ENCODE measurements at regions not wholly inside any gene's neighbourhood (a gene's known extent, or its start where the extent isn't known, plus 50 kb on each side); places are given as distances from the start of the nearest gene placed in this dataset.

DNA sequence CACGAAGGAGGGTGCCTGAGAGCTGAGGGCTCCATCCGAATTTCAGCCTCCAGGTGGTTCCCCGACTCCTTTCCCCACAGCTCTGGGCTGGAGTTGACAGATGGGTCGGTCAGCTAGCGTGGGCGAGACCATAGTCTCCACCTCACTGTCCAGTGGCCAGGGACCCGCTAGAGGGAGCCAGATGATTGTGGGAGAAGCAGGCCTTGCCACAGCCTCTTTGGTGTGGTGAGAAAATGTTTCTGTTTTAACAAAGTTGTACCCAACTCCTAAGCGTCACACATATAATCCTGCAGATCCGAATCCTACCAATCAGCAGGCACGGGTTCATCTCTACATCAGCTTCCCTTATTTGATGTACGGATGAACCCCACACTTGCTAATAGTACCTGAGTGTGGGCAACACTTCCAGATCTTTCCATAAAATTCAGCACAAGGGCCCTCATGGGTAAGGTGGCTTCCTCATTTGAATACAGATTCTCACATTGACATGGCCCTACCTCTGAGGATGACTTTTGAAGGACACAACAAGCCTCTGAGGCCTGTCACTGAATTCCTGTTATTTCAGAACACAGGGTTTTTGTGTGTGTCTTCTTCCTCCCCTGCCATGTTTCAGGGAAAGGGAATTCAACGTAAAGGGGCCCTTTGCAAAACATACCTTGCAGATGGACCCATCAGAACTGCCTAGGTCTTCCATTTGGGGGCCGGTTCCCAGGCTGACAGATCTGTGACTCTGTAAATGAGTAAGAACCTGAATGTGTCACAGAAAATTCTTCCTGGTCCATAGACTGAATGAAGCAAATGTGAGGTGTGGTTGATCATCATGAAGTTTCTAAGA, 103.2 kb upstream of the DUSP22 start (continued):
- TF ChIP-seq, protein P1, sequence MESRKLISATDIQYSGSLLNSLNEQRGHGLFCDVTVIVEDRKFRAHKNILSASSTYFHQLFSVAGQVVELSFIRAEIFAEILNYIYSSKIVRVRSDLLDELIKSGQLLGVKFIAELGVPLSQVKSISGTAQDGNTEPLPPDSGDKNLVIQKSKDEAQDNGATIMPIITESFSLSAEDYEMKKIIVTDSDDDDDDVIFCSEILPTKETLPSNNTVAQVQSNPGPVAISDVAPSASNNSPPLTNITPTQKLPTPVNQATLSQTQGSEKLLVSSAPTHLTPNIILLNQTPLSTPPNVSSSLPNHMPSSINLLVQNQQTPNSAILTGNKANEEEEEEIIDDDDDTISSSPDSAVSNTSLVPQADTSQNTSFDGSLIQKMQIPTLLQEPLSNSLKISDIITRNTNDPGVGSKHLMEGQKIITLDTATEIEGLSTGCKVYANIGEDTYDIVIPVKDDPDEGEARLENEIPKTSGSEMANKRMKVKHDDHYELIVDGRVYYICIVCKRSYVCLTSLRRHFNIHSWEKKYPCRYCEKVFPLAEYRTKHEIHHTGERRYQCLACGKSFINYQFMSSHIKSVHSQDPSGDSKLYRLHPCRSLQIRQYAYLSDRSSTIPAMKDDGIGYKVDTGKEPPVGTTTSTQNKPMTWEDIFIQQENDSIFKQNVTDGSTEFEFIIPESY (IDR thresholded peaks at IDR 0.05; ENCODE audit: borderline replicate concordance, low read depth) = no peak

GRCh38 chr6:189676-190075, 102.6 kb upstream of the DUSP22 start:
- ChIA-PET POLR2A (no interaction called here), CTCF (interaction anchor here (0.9 to 2.6 kb wide), 6 partner anchors 12 to 404 kb away, joined by 3 to 20 read pairs (median 5); no protein-coding TSS in a partner anchor)
- WGBS (ENCODE audit: low lambda C conversion rate) = 24% methylated on average over 8 of the region's 8 CpGs
- Histone ChIP-seq H3K27ac (ENCODE audit: low read depth in 2 of 2, low read length in 1 of 2) (no peak overlapping the region), H3K4me2 (no peak overlapping the region), H3K27me3 (ENCODE audit: insufficient read depth) (peaks cover 44% of the 10 kb centered on the region; the same call in 1 of the 2 replicates), H2AFZ (ENCODE audit: low read depth) (no peak overlapping the region), H4K20me1 (ENCODE audit: insufficient read depth) (no peaks in the 10 kb centered on the region), H3K9me3 (no peaks in the 10 kb centered on the region), H3F3A (replicated peaks; ENCODE audit: insufficient read depth) (no peaks in the 10 kb centered on the region), H3K36me3 (replicated peaks in 1 of 2; ENCODE audit: control insufficient read depth in 1 of 2, insufficient read depth in 2 of 2, low read length in 1 of 2) (no peaks in the 10 kb centered on the region), H3K4me1 (ENCODE audit: control insufficient read depth in 1 of 2, insufficient read depth in 2 of 2, low read depth in 1 of 2, low read length in 1 of 2) (no peaks in the 10 kb centered on the region), H3K4me3 (ENCODE audit: low read depth in 2 of 2, low read length in 1 of 2) (no peak overlapping the region), H3K9ac (no peak overlapping the region), H3K9me2 (no peaks in the 10 kb centered on the region), H3K79me2 (ENCODE audit: insufficient read depth) (no peaks in the 10 kb centered on the region)
- DNase-seq = no peak
- TF ChIP-seq POLR2AphosphoS5 (IDR thresholded peaks at IDR 0.05; ENCODE audit: low read depth, low read length) (no peak), RAD21 (IDR thresholded peaks at IDR 0.05; ENCODE audit: low read length) (no peak), ELF1 (IDR thresholded peaks at IDR 0.05) (no peak), IRF3 (IDR thresholded peaks at IDR 0.05; ENCODE audit: low read depth, low read length) (no peak), EZH2phosphoT487 (IDR thresholded peaks at IDR 0.05; ENCODE audit: borderline replicate concordance, low read depth) (no peak), GATA2 (CRISPR knock-in tag; IDR thresholded peaks at IDR 0.05) (no peak)

GRCh38 chr6:190596-191395, 101.5 kb upstream of the DUSP22 start:
- no peak overlapping the region for H3K4me2 ChIP-seq
- no peaks in the 10 kb centered on the region for H3K36me3 ChIP-seq (replicated peaks in 1 of 2; ENCODE audit: control insufficient read depth in 1 of 2, insufficient read depth in 2 of 2, low read length in 1 of 2)
- H3K9me3 ChIP-seq = no peaks in the 10 kb centered on the region
- no peaks in the 10 kb centered on the region for H3K79me2 ChIP-seq (ENCODE audit: insufficient read depth)
- no peaks in the 10 kb centered on the region for H3K9me2 ChIP-seq
- no peak overlapping the region for H3K9ac ChIP-seq
- DNase-seq = no peak
- H3K27ac ChIP-seq (ENCODE audit: low read depth in 2 of 2, low read length in 1 of 2) = no peak overlapping the region
- no peak for TF ChIP-seq FOXM1 (IDR thresholded peaks at IDR 0.05; ENCODE audit: low read depth)
- TF ChIP-seq MAX (IDR thresholded peaks at IDR 0.05; ENCODE audit: low read depth) = no peak
- no peak for TF ChIP-seq MEF2A (IDR thresholded peaks at IDR 0.05; ENCODE audit: borderline replicate concordance, low read depth)
- TF ChIP-seq IRF3 (IDR thresholded peaks at IDR 0.05; ENCODE audit: low read depth, low read length) = no peak
- no peak for TF ChIP-seq MXI1 (IDR thresholded peaks at IDR 0.05; ENCODE audit: low read depth, low read length)
- no peak for TF ChIP-seq GATA2 (CRISPR knock-in tag; IDR thresholded peaks at IDR 0.05)
- no peak for TF ChIP-seq TCF12 (IDR thresholded peaks at IDR 0.05)
- TF ChIP-seq RFX5 (IDR thresholded peaks at IDR 0.05; ENCODE audit: low read length) = no peak
- ChIA-PET CTCF (interaction anchor here (0.8 to 2.6 kb wide), 6 partner anchors 11 to 1206 kb away, joined by 3 to 20 read pairs (median 4); no protein-coding TSS in a partner anchor), POLR2A (no interaction called here)
- H4K20me1 ChIP-seq (ENCODE audit: insufficient read depth) = no peaks in the 10 kb centered on the region
- WGBS (ENCODE audit: low lambda C conversion rate) = 28% methylated on average over 6 of the region's 11 CpGs
- peaks cover 42% of the 10 kb centered on the region; the same call in 1 of the 2 replicates for H3K27me3 ChIP-seq (ENCODE audit: insufficient read depth)
- H3F3A ChIP-seq (replicated peaks; ENCODE audit: insufficient read depth) = no peaks in the 10 kb centered on the region
- no peak overlapping the region for H2AFZ ChIP-seq (ENCODE audit: low read depth)
- H3K4me3 ChIP-seq (ENCODE audit: low read depth in 2 of 2, low read length in 1 of 2) = no peak overlapping the region
- no peaks in the 10 kb centered on the region for H3K4me1 ChIP-seq (ENCODE audit: control insufficient read depth in 1 of 2, insufficient read depth in 2 of 2, low read depth in 1 of 2, low read length in 1 of 2)

All from SK-N-SH (cell line).